AG20443 (cell line): ENCODE measurements at regions not wholly inside any gene's neighbourhood (a gene's known extent, or its start where the extent isn't known, plus 50 kb on each side); places are given as distances from the start of the nearest gene placed in this dataset.

Experiments
- DNase-seq: peaks from one replicate; pipeline ENCODE4 v3.0.0; 2012; ENCODE audit warnings: low spot score, mixed read lengths

DNA sequence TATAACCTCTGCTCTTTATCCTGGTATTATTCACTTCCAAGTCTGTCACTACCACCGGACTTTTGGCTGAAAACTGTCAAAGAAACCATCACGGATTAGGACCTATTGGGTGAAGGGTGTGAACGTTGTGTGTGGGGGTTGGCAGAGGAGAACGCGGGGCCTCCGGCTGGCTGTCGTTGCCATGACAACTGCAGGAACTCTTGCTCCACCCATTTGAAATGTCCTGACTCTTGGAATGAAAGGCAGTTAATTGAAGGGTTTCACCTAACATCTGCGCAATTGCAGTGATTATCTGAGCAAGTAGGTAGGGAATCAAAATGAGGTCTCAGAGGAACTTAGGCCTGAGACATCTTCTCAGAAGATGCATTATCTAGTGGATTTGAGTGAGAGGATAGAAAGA, 60.9 kb upstream of the CLMP start:
- DNase-seq = no peak

DNA sequence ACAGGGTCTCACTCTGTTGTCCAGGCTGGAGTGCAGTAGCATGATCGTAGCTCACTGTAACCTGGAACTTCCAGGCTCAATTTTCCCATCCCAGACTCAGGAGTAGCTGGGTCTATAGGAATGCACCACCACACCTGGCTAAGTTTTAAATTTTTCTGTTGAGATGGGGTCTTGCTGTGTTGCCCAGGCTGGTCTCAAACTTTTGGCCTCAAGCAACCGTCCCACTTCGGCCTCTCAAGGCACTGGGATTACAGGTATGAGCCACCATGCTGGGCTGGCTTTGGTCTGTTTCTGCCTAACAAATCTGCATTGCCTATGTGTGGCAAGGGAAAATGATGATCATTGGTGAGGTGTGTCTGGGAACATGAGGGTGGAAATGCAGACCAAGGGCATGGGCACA, 59.3 kb upstream of the CLMP start:
- DNase-seq = no peak

DNA sequence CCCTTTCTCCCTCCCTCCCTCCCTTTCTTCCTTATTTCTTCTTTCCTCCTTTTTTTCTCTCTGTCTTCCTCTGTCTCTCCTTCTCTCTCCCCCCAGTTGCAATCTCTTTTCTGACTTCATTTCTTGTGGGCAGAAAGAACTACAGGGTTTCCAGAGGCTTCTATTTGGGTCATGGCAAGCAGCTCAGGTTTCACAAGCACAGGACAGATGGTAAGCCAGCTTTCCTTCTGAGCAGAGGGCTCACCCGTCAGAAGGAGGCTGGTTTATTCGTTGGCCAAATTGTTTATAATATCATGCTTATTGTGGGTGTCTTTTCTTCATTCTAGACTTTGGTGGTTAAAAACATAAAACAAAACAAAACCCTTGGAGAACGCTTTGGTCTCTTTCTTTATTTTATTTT, 58.9 kb upstream of the CLMP start:
- DNase-seq = no peak

DNA sequence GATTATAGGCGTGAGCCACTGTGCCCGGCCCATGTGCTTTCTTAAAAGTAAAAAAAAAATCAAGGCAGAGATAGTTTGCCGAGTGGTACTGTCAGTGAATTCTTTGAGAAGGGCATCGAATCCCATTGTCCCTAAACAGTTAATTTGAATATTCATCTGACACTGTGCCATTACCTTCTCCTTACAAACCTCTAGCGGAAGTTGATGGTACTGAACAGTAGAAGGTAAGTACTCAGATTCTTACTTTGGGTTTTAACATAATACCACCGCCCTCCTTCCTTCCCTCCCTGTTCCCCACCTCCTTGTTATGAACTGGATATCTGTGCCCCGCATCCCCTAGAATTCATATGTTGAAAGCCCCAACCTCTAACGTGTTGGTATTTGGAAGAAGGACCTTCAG, 58.2 kb upstream of the CLMP start:
- no peak for DNase-seq

DNA sequence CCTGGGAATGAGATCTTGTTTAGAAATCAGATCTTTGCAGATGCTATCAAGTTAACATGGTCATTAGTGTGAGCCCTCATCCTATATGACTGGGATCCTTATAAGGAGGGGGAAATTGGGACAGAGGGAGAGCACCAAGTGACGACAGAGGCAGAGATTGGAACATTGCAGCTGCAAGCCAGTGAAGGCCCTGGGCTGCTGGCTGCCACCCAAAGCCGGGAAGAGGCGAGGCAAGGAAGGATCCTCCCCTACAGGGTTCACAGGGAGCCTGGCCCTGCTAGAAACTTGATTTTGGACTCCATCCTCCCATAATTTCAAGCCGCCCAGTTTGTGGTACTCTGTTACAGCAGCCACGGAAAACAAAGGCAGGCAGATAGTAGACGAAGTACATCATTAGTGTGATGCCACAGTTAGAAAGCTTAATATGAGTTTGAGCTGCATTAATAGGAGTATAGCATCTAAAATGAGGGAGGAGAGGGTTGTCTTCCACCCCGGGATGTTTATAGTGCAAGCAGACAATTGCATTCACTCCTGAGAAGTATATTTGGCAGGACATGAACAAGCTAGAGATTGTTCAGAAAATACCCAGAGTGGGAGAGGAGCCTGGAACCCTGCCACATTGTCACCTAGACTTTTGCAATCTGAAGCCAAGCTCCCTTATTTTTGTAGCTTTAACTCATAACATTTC, 56.8 kb upstream of the CLMP start:
- DNase-seq = peak; percentile 71

DNA sequence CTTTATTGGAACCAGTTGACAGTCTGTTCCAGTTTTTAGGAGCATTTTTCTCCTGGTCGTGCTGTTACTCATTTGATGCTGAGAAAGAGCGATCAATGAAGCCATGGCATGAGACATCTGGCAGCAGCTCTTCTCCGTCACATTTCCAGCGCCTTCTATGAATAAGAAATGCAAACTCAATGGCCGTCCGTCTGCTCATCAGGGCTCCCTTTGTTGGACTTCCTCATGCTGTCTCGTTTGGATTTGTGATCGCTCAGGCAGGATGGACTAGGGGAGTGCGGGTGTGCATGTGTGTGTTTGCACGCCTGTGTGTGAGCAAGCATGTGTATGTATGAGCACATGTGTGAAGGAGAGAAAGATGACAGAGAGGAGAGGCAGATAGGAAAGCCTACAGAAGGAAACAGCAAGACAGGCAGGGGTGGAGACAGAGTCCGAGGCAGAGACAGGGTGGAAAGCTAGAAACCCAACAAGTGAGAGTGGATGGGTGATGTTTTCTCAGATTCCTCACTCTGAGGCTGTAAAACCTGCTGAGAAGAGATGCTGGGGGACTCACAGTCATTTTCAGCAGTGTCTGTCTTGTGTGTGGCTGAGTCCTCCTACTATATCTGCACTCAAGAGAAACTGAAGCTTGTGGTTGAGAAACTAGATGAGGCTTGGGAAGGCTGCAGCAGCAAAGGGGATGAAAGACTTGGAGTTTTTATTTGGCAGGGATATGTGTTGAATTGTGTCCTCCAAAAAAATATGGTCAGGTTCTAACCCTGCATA, 56.0 kb upstream of the CLMP start:
- DNase-seq = no peak

DNA sequence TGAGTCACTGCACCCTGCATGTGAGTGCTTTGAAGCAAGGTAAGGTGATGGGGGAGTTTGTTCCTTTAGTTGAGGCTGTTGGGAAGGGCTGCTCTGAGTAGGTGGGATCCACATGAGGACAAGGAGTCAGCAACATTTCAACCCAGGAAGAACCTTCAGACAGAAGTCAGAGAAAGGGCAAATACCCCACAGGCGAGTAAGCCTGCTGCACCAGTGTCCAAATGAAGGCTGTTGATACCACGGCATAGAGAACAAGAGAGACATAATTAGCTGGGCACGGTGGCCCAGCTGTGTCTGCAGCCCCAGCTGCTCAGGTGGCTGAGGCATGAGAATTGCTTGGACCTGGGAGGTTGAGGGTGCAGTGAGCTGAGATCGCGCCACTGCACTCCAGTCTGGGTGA, 54.3 kb upstream of the CLMP start:
- DNase-seq = no peak

DNA sequence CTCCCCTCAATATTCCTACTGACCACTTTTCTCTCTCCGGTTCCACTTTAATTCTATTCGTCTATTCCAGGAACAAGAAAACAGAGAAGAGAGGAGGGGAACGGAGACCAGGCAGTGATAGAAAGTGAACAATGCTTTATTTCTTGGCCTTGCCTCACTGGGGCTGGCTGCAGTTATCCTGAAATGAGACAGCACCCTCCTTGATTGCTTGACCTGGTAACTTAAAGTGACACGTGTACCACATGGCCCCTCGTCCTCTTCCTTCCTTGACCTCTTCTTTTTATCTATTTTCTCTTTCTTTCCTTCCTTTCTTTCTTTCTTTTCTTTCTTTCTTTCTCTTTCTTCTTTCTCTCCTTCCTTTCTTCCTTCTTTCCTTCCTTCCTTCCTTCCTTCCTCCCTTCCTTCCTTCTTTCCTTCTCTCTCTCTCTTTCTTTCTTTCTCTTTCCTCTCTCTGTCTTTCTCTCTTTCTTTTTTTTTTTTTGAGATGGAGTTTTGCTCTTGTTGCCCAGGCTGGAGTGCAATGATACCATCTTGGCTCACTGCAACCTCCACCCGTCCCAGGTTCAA, 52.8 kb upstream of the CLMP start:
- DNase-seq = no peak

DNA sequence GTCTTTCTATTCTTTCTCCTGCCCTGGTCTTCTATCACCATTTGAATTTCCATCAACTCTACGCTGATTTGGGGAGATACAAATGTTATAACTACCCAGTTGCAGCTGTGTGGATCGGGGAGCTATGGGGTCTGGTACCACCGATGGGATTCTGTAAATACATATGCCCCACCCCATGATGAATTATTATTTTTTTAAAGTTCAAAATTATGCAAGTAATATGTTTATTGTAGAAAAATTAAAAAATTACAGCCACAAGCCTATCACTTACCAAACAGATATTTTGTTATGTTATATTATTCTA, 52.4 kb upstream of the CLMP start:
- DNase-seq = no peak

DNA sequence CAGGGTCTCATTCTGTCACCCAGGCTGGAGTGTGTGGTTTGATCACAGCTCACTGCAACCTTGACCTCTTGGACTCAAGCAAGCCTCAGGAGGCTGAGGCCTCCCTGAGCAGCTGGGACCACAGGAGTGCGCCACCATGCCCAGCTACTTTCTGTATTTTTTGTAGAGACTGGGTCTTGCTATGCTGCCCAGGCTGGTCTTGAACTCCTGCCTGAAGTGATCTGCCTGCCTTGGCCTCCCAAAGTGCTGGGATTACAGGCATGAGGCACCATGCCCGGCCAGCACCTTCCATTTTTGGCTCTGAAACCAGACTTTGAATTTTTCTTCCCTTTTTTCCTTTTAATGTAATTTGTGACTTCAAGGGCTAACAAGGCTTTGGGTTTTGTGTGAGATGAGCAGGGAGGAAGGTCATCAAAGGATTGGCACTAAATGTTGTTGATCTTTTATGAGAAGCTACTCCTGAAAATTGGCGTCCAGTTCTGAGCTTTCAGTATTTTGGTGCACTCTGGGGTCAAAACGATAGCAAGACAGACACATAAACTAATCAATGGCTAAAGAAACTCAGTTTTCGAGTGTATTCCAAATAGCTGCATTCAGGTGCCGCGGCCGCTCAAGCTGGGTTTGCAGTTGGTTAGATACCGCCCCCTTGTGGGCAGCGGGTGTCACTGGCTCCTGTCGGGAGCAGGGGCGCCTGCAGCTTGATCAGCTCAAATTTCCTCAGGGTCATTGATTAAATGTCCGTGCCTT, 51.9 kb upstream of the CLMP start:
- DNase-seq = peak; percentile 88

DNA sequence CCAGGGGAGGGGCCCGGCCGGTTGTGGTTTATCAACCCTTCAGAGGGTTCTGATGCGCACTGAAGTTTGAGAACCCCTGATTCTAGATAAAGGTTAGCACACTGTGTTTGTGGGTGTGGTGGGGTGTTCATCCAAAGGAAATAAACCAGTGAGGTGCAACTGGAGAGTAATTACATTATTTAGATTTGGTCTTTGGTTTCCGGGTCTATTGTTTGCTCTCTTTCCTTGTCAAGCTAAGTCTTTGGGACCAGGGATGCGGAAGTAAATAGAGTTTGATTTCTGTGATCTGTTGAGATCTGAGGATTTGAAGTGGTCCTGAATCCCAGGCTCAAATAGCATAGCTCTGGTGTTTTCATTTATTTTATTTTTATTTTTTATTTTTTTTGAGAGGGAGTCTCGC, 50.5 kb upstream of the CLMP start:
- no peak for DNase-seq
